ENCODE measurements at regions not wholly inside any gene's neighbourhood (a gene's known extent, or its start where the extent isn't known, plus 50 kb on each side); places are given as distances from the start of the nearest gene placed in this dataset.

GRCh38 chr9:86408121-86408520 is 53.9 kb upstream of the TUT7 start (continued):
- TF ChIP-seq IRF9 (CRISPR knock-in tag; IDR thresholded peaks at IDR 0.05; ENCODE audit: borderline replicate concordance): no peak
- no peak for TF ChIP-seq ZNF644 (CRISPR knock-in tag; IDR thresholded peaks at IDR 0.05; ENCODE audit: low read depth)
- TF ChIP-seq ZNF276 (CRISPR knock-in tag; IDR thresholded peaks at IDR 0.05; ENCODE audit: low read depth): no peak
- no peak for TF ChIP-seq NPAS2 (CRISPR knock-in tag; IDR thresholded peaks at IDR 0.05; ENCODE audit: borderline replicate concordance)

- Histone ChIP-seq H3K9me3 (ENCODE audit: low read length) (no peaks in the 10 kb centered on the region), H3K27me3 (ENCODE audit: control insufficient read depth in 1 of 2, insufficient read depth in 2 of 2, low read length in 2 of 2) (no peaks in the 10 kb centered on the region), H4K20me1 (ENCODE audit: insufficient read depth, low read length) (no peaks in the 10 kb centered on the region), H2AFZ (ENCODE audit: low read length) (no peak overlapping the region), H3K36me3 (replicated peaks in 1 of 2; ENCODE audit: control insufficient read depth in 1 of 2, insufficient read depth in 2 of 2, low read length in 2 of 2) (no peaks in the 10 kb centered on the region), H3K79me2 (ENCODE audit: insufficient read depth, low read length) (no peaks in the 10 kb centered on the region), H3K27ac (ENCODE audit: extremely low read length, insufficient read depth, low read length) (no peak overlapping the region), H3K4me3 (replicated peaks in 1 of 3; ENCODE audit: insufficient read depth in 1 of 3, low read depth in 2 of 3, low read length in 3 of 3) (peak overlapping the region in 2 of 3 experiments; percentile 12 to 32; a peak in 2 of 6 replicates), H3K4me2 (ENCODE audit: low read depth, low read length) (peak overlapping the region; percentile 86), H3K9ac (ENCODE audit: insufficient read depth, low read depth, low read length) (0 out of 2 replicates have a peak overlapping the region, but pooled peaks have one; percentile 13), H3K4me1 (ENCODE audit: insufficient read depth, low read length) (peaks cover 63% of the 10 kb centered on the region)
- intact Hi-C loops (cut with micrococcal nuclease; ENCODE audit: unreplicated experiment): loop anchor here (10.0 kb wide), 1 partner anchor 122 kb away; the partner anchor contains the start of gene ISCA1
- peak; percentile 54 for DNase-seq (ENCODE audit: low spot score)
- FAIRE-seq: no peak
- no TSS peak for BruUV-seq (replicated peaks)
- 0% methylated on average over 2 of the region's 3 CpGs for WGBS (ENCODE audit: low lambda C conversion rate)
- ChIA-PET POLR2A (interaction anchor here (2.5 to 2.9 kb wide), 2 partner anchors 24 to 125 kb away, joined by 10 to 15 read pairs; partner anchors contain the start of gene ISCA1), CTCF (ENCODE audit: low intra/inter-chr PET ratio, low total read pairs) (no interaction called here)
- in situ Hi-C loops (cut with HindIII; ENCODE audit: extremely low pct_ligation_motif_present, low pct_unique_long_range_greater_than_20kb): loop anchor here (25.0 kb wide), 1 partner anchor 1255 kb away; no protein-coding TSS in a partner anchor
- peak; percentile 59 for ATAC-seq
- no peak for TF ChIP-seq ZBTB46 (CRISPR knock-in tag; IDR thresholded peaks at IDR 0.05; ENCODE audit: borderline replicate concordance)
- peak; percentile 69 for TF ChIP-seq SP5 (CRISPR knock-in tag; IDR thresholded peaks at IDR 0.05; ENCODE audit: borderline replicate concordance, low read depth)
- TF ChIP-seq HNF4A (CRISPR knock-in tag; IDR thresholded peaks at IDR 0.05): peak; percentile 26; the same call in 1 of the 2 replicates
- TF ChIP-seq BHLHE40 (IDR thresholded peaks at IDR 0.05; ENCODE audit: low read length): peak; percentile 68
- no peak for TF ChIP-seq ZNF333 (CRISPR knock-in tag; IDR thresholded peaks at IDR 0.05; ENCODE audit: borderline replicate concordance)
- TF ChIP-seq ZUFSP (CRISPR knock-in tag; IDR thresholded peaks at IDR 0.05; ENCODE audit: borderline replicate concordance): no peak
- TF ChIP-seq MAFF (IDR thresholded peaks at IDR 0.05; ENCODE audit: low read depth, low read length): peak; percentile 81
- no peak for TF ChIP-seq SOX6 (IDR thresholded peaks at IDR 0.05)
- 0 out of 2 replicates have a peak, but pooled peaks have one; percentile 19 for TF ChIP-seq SOX6 (CRISPR knock-in tag; IDR thresholded peaks at IDR 0.05)
- TF ChIP-seq NR2F1 (CRISPR knock-in tag; IDR thresholded peaks at IDR 0.05): 0 out of 4 replicates have a peak, but pooled peaks of 1 of the 2 experiments have one; percentile 8
- 0 out of 4 replicates have a peak, but pooled peaks of 1 of the 2 experiments have one; percentile 5 for TF ChIP-seq EP300 (IDR thresholded peaks at IDR 0.05; ENCODE audit: low read depth in 2 of 2, low read length in 2 of 2)
- TF ChIP-seq EP300 (CRISPR knock-in tag; IDR thresholded peaks at IDR 0.05; ENCODE audit: borderline replicate concordance): no peak
- 0 out of 2 replicates have a peak, but pooled peaks have one; percentile 31 for TF ChIP-seq SALL1 (CRISPR knock-in tag; IDR thresholded peaks at IDR 0.05)
Measured at GRCh38 chr9:86407022-86407421, 52.8 kb upstream of the TUT7 start.

Data from HepG2 (cell line).